SK-N-SH treated with all-trans-retinoic acid at 6 μM for 48 hours (cell line): ENCODE measurements at regions not wholly inside any gene's neighbourhood (a gene's known extent, or its start where the extent isn't known, plus 50 kb on each side); places are given as distances from the start of the nearest gene placed in this dataset.

Experiments
- ISL1 ChIP-seq: fragments of 250-450 bp; sonication (Bioruptor Pico); IDR thresholded peaks from 2 replicates; pipeline ENCODE4 v2.1.2; 2022; ENCODE audit warnings: mild to moderate bottlenecking, moderate library complexity
- ZFP30 ChIP-seq: fragments of 450-650 bp; formaldehyde crosslinking; IDR thresholded peaks from 2 replicates; pipeline ENCODE4 v1.5.0; 2022; ENCODE audit warnings: mild to moderate bottlenecking, moderate library complexity

DNA sequence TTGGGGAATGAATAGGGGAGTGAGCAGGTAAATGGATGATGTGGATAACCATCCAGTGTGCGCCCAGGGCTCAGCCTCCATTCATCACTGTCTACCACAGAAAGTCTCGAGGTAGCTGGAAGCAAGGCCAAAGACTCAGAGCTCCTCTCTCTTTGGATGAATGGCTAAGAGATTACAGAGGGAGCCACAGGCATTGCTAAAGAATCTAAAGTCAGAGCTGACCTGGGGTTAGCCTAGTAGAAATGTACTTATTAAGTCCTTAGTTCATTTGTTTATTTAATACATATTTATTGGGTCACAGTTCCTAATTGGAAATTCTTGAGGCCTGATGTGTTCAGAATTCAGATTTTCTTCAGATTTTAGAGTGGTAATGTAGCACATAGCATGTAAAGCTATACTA is 88.7 kb upstream of the HPF1 start:
- TF ChIP-seq ISL1 (no peak), ZFP30 (CRISPR knock-in tag) (no peak)
